Ascending aorta (tissue), 2 donors: ENCODE measurements at regions not wholly inside any gene's neighbourhood (a gene's known extent, or its start where the extent isn't known, plus 50 kb on each side); places are given as distances from the start of the nearest gene placed in this dataset.
A peak's percentile ranks its signal among the peaks of the same experiment; 100 is the strongest.

ENCODE experiments used
- DNase-seq, 2 donors: peaks; one replicate each; pipeline ENCODE4 v3.0.0-alpha.2; 2019; ENCODE audit warnings: low spot score in 2 of 2
- H3K27ac ChIP-seq, 2 donors: fragments of 200-600 bp; sonication (generic); one replicate each; pipeline ENCODE4 v1.5.1; 2016 to 2017; ENCODE audit warnings: mild to moderate bottlenecking in 1 of 2
- H3K27me3 ChIP-seq: fragments of 200-600 bp; sonication (generic); one replicate; pipeline ENCODE4 v1.5.1; 2017
- H3K36me3 ChIP-seq, 2 donors: fragments of 200-600 bp; sonication (generic); one replicate each; pipeline ENCODE4 v1.5.1; 2016
- H3K4me1 ChIP-seq, 2 donors: fragments of 200-600 bp; sonication (generic); one replicate each; pipeline ENCODE4 v1.5.1; 2016 to 2017; ENCODE audit warnings: mild to moderate bottlenecking in 1 of 2
- H3K4me3 ChIP-seq, 2 donors: fragments of 200-600 bp; sonication (generic); one replicate each; pipeline ENCODE4 v1.5.1; 2016 to 2017; ENCODE audit warnings: mild to moderate bottlenecking in 1 of 2
- H3K9me3 ChIP-seq, 2 donors: fragments of 200-600 bp; sonication (generic); one replicate each; pipeline ENCODE4 v1.5.1; 2016
- intact Hi-C: fragments of 100-400 bp; cut with DNase I; formaldehyde crosslinking; loops from one replicate; pipeline ENCODE4 v1.15.1; 2023
- TF ChIP-seq, protein P1 (sequence below), 3 experiments: fragments of 200-600 bp in 2 of 3; fragments of 450-650 bp in 1 of 3; sonication (generic) in 2 of 3; IDR thresholded peaks; one replicate each; pipeline ENCODE4 v1.5.1; 2016 to 2019; ENCODE audit warnings: antibody characterized with exemption in 3 of 3, mild to moderate bottlenecking in 1 of 3, moderate library complexity in 1 of 3

DNA sequence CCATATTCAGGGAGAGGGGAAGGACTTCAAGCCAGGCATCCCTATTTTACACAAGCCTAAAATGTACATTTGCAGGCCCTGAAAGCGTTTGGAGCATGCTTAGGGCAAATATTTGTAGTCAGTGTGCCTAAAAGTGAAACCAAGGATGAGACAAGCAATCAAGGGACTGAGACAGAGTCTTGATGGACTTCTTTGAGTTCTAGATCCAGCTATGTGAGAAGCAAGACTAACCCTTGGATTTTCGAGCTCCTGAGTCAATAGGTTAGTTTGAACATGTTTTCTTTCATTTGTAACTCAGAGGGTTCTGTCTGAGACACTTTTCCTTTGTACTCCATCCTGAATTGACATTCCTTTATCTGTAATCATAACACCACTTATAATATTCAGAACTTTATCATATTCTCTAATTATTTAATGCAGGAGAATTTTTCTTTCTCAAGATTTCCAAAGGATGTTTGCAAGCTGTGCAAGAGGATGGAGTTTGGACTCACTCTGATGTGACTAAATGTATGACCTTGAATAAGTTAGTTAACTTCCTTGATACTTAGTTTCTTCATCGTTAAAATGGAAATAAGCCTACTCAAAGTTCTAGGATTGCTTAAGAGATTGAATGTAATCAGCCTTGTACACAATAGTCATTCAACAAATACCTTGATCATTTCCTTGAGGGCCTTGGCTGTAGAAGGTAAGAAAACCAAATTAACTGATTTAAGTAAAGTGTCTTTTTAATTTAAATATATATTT is 1237.8 kb upstream of the ZEB2 start:
- intact Hi-C loops = loop anchor here (10.0 kb wide), 2 partner anchors 743 to 1313 kb away; no protein-coding TSS in a partner anchor
- Histone ChIP-seq H3K27ac (no peak overlapping the region), H3K9me3 (no peaks in the 10 kb centered on the region), H3K4me3 (no peak overlapping the region), H3K27me3 (no peaks in the 10 kb centered on the region), H3K36me3 (no peaks in the 10 kb centered on the region), H3K4me1 (peaks cover 3 to 12% of the 10 kb centered on the region in 2 donors)
- TF ChIP-seq, protein P1, sequence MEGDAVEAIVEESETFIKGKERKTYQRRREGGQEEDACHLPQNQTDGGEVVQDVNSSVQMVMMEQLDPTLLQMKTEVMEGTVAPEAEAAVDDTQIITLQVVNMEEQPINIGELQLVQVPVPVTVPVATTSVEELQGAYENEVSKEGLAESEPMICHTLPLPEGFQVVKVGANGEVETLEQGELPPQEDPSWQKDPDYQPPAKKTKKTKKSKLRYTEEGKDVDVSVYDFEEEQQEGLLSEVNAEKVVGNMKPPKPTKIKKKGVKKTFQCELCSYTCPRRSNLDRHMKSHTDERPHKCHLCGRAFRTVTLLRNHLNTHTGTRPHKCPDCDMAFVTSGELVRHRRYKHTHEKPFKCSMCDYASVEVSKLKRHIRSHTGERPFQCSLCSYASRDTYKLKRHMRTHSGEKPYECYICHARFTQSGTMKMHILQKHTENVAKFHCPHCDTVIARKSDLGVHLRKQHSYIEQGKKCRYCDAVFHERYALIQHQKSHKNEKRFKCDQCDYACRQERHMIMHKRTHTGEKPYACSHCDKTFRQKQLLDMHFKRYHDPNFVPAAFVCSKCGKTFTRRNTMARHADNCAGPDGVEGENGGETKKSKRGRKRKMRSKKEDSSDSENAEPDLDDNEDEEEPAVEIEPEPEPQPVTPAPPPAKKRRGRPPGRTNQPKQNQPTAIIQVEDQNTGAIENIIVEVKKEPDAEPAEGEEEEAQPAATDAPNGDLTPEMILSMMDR (IDR thresholded peaks at IDR 0.05) = no peak
- DNase-seq = no peak

- DNase-seq = no peak
- TF ChIP-seq, protein P1 (IDR thresholded peaks at IDR 0.05) = no peak
- intact Hi-C loops = loop anchor here (10.0 kb wide), 2 partner anchors 740 to 1310 kb away; no protein-coding TSS in a partner anchor
- Histone ChIP-seq H3K27me3 (no peaks in the 10 kb centered on the region), H3K27ac (no peak overlapping the region), H3K4me3 (no peak overlapping the region), H3K4me1 (peaks cover 3 to 26% of the 10 kb centered on the region in 2 donors), H3K36me3 (no peaks in the 10 kb centered on the region), H3K9me3 (no peaks in the 10 kb centered on the region)
Observed at GRCh38 chr2:145755019-145755837, 1235.3 kb upstream of the ZEB2 start.

GRCh38 chr2:145753966-145754365 is 1234.0 kb upstream of the ZEB2 start:
- intact Hi-C loops = loop anchor here (5.0 to 10.0 kb wide), 4 partner anchors 739 to 1422 kb away; partner anchors contain the start of gene ZEB2
- peaks cover 3 to 21% of the 10 kb centered on the region in 2 donors for H3K4me1 ChIP-seq
- H3K4me3 ChIP-seq = no peak overlapping the region
- H3K9me3 ChIP-seq = no peaks in the 10 kb centered on the region
- no peak overlapping the region for H3K27ac ChIP-seq
- no peaks in the 10 kb centered on the region for H3K36me3 ChIP-seq
- TF ChIP-seq, protein P1 (IDR thresholded peaks at IDR 0.05) = no peak
- DNase-seq = no peak
- no peaks in the 10 kb centered on the region for H3K27me3 ChIP-seq

- intact Hi-C loops = loop anchor here (5.0 to 10.0 kb wide), 4 partner anchors 738 to 1421 kb away; partner anchors contain the start of gene ZEB2
- TF ChIP-seq, protein P1 (IDR thresholded peaks at IDR 0.05) = no peak
- Histone ChIP-seq H3K36me3 (no peaks in the 10 kb centered on the region), H3K27ac (peak overlapping the region; percentile 19 to 62), H3K27me3 (no peaks in the 10 kb centered on the region), H3K9me3 (no peaks in the 10 kb centered on the region), H3K4me1 (peaks cover 3 to 21% of the 10 kb centered on the region in 2 donors), H3K4me3 (no peak overlapping the region)
- DNase-seq = no peak
Observed at GRCh38 chr2:145753041-145753608, 1233.2 kb upstream of the ZEB2 start.

- DNase-seq = peak in 1 of 2 donors; percentile 64
- H3K4me1 ChIP-seq = peaks cover 3 to 21% of the 10 kb centered on the region in 2 donors
- peak overlapping the region; percentile 51 to 62 for H3K27ac ChIP-seq
- H3K36me3 ChIP-seq = no peaks in the 10 kb centered on the region
- H3K4me3 ChIP-seq = peak overlapping the region in 1 of 2 donors; percentile 26
- intact Hi-C loops = loop anchor here (5.0 to 10.0 kb wide), 4 partner anchors 737 to 1420 kb away; partner anchors contain the start of gene ZEB2
- H3K9me3 ChIP-seq = no peaks in the 10 kb centered on the region
- TF ChIP-seq, protein P1 (IDR thresholded peaks at IDR 0.05) = peak; percentile 41 to 71 (median 56)
- no peaks in the 10 kb centered on the region for H3K27me3 ChIP-seq
Observed at GRCh38 chr2:145752091-145752806, 1232.3 kb upstream of the ZEB2 start.
